DND-41 (cell line): ENCODE measurements at regions not wholly inside any gene's neighbourhood (a gene's known extent, or its start where the extent isn't known, plus 50 kb on each side); places are given as distances from the start of the nearest gene placed in this dataset.

Experiments used
- CTCF ChIP-seq: IDR thresholded peaks from 2 replicates; pipeline ENCODE4 v1.5.1; 2012; ENCODE audit warnings: borderline replicate concordance, low read length, moderate library complexity, mild to moderate bottlenecking; ENCODE audit not compliant: poor library complexity, severe bottlenecking; ENCODE audit errors: extremely low read depth
- EZH2 ChIP-seq: IDR thresholded peaks from 3 replicates; pipeline ENCODE4 v1.6.1; 2012; ENCODE audit warnings: borderline replicate concordance, low read depth, mild to moderate bottlenecking, moderate library complexity, low read length, inconsistent platforms; ENCODE audit not compliant: severe bottlenecking

- TF ChIP-seq CTCF (no peak), EZH2 (no peak)
Observed at GRCh38 chr4:114368751-114369150, 229.9 kb upstream of the UGT8 start.
